Right lobe of liver (tissue), 6 donors: ENCODE measurements at regions not wholly inside any gene's neighbourhood (a gene's known extent, or its start where the extent isn't known, plus 50 kb on each side); places are given as distances from the start of the nearest gene placed in this dataset.

ENCODE experiments used
- ATAC-seq, 4 donors: fragments of 200-7000 bp; cut with Tn5 transposase; one replicate each; pipeline ENCODE4 v1.9.1; 2020; ENCODE audit warnings: mild to moderate bottlenecking in 4 of 4, moderate library complexity in 4 of 4
- DNase-seq, 3 donors: peaks; one replicate each; pipeline ENCODE4 v3.0.0-alpha.2; 2020
- H3K27ac ChIP-seq, 3 donors: fragments of 200-600 bp; one replicate each; pipeline ENCODE4 v1.8.0; 2022
- H3K27me3 ChIP-seq, 2 donors: fragments of 200-600 bp; one replicate each; pipeline ENCODE4 v1.8.0; 2022
- H3K36me3 ChIP-seq, 4 donors: fragments of 200-600 bp; sonication (generic) in 1 of 4; one replicate each; pipeline versions ENCODE4 v1.5.1 to v1.8.0; 2017 to 2022; ENCODE audit warnings: control low read depth in 1 of 4
- H3K4me1 ChIP-seq, 4 donors: fragments of 200-600 bp; sonication (generic) in 1 of 4; one replicate each; pipeline versions ENCODE4 v1.5.1 to v1.8.0; 2017 to 2022; ENCODE audit warnings: control low read depth in 1 of 4
- H3K4me3 ChIP-seq, 3 donors: fragments of 200-600 bp; one replicate each; pipeline ENCODE4 v1.8.0; 2022
- H3K9me3 ChIP-seq, 4 donors: fragments of 200-600 bp; sonication (generic) in 1 of 4; one replicate each; pipeline versions ENCODE4 v1.5.1 to v1.8.0; 2017 to 2022; ENCODE audit warnings: control low read depth in 1 of 4
- CTCF ChIP-seq, 4 donors: fragments of 200-600 bp in 3 of 4; fragments of 450-650 bp in 1 of 4; IDR thresholded peaks; one replicate each; pipeline versions ENCODE4 v1.5.1 to v1.8.0; 2016 to 2022; ENCODE audit warnings: antibody characterized with exemption in 4 of 4, mild to moderate bottlenecking in 2 of 4
- POLR2A ChIP-seq: fragments of 450-650 bp; IDR thresholded peaks from one replicate; pipeline ENCODE4 v1.6.1; 2017; ENCODE audit warnings: antibody characterized with exemption, mild to moderate bottlenecking
- WGBS: methylation state at CpG from one replicate; pipeline ENCODE4 v1.1.6; 2018; ENCODE audit warnings: low coverage, low lambda C conversion rate; ENCODE audit not compliant: insufficient coverage; ENCODE audit errors: missing lambda C conversion rate; 5-methylcytosine and 5-hydroxymethylcytosine counted together
- intact Hi-C, 2 donors: fragments of 100-400 bp; cut with DNase I; formaldehyde crosslinking; loops; one replicate each; pipeline versions ENCODE4 v1.11.2 to v1.14.1; 2022
- donor health status: DM: no; HTN: yes; CAD: no.
- donor health status: DM: no; HTN: no; CAD: no.
- donor health status: DM: no; HTN: no; CAD: no.
- donor health status: DM: no; HTN: yes; CAD: no.
- donor health status: DM: no; HTN: yes; CAD: no.

GRCh38 chr20:57851796-57852195 lies 142.0 kb upstream of the PMEPA1 start:
- Histone ChIP-seq H3K4me3 (no peak overlapping the region), H3K27ac (no peak overlapping the region), H3K4me1 (no peaks in the 10 kb centered on the region), H3K9me3 (no peaks in the 10 kb centered on the region), H3K36me3 (no peaks in the 10 kb centered on the region), H3K27me3 (peaks cover 0 to 4% of the 10 kb centered on the region in 2 donors)
- intact Hi-C loops, result no loop called here
- no peak for ATAC-seq
- TF ChIP-seq CTCF (IDR thresholded peaks at IDR 0.05) (no peak), POLR2A (no peak)
- no peak for DNase-seq
- 71% methylated on average over 4 of the region's 4 CpGs for WGBS

- no peaks in the 10 kb centered on the region for H3K4me1 ChIP-seq
- H3K27ac ChIP-seq, result no peak overlapping the region
- 59% methylated on average over 3 of the region's 3 CpGs for WGBS
- H3K4me3 ChIP-seq, result no peak overlapping the region
- peaks cover 0 to 4% of the 10 kb centered on the region in 2 donors for H3K27me3 ChIP-seq
- DNase-seq (peak in 1 of 3 donors; percentile 36), ATAC-seq (no peak)
- intact Hi-C loops, result no loop called here
- no peaks in the 10 kb centered on the region for H3K36me3 ChIP-seq
- TF ChIP-seq POLR2A (no peak), CTCF (IDR thresholded peaks at IDR 0.05) (no peak)
- no peaks in the 10 kb centered on the region for H3K9me3 ChIP-seq
Observed at GRCh38 chr20:57851025-57851682, 141.3 kb upstream of the PMEPA1 start.

GRCh38 chr20:57849521-57850215 lies 139.9 kb upstream of the PMEPA1 start:
- Histone ChIP-seq H3K4me1 (no peaks in the 10 kb centered on the region), H3K27me3 (no peaks in the 10 kb centered on the region), H3K9me3 (no peaks in the 10 kb centered on the region), H3K27ac (no peak overlapping the region), H3K36me3 (no peaks in the 10 kb centered on the region), H3K4me3 (no peak overlapping the region)
- peak in 1 of 3 donors; percentile 6 for DNase-seq
- no peak for TF ChIP-seq CTCF (IDR thresholded peaks at IDR 0.05)
- TF ChIP-seq POLR2A, result no peak
- ATAC-seq, result no peak
- 62% methylated on average over 7 of the region's 16 CpGs for WGBS
- intact Hi-C loops, result no loop called here

GRCh38 chr20:57849121-57849520 lies 139.3 kb upstream of the PMEPA1 start:
- intact Hi-C loops, result no loop called here
- no peaks in the 10 kb centered on the region for H3K4me1 ChIP-seq
- no peaks in the 10 kb centered on the region for H3K9me3 ChIP-seq
- no peak overlapping the region for H3K4me3 ChIP-seq
- WGBS, result 35% methylated on average over 2 of the region's 4 CpGs
- no peaks in the 10 kb centered on the region for H3K36me3 ChIP-seq
- DNase-seq, result no peak
- H3K27me3 ChIP-seq, result no peaks in the 10 kb centered on the region
- TF ChIP-seq POLR2A, result no peak
- ATAC-seq, result no peak
- no peak overlapping the region for H3K27ac ChIP-seq

GRCh38 chr20:57848282-57848681 lies 138.5 kb upstream of the PMEPA1 start:
- Histone ChIP-seq H3K36me3 (no peaks in the 10 kb centered on the region), H3K9me3 (no peaks in the 10 kb centered on the region), H3K4me1 (no peaks in the 10 kb centered on the region), H3K27ac (no peak overlapping the region), H3K4me3 (no peak overlapping the region), H3K27me3 (no peaks in the 10 kb centered on the region)
- intact Hi-C loops, result no loop called here
- ATAC-seq (no peak), DNase-seq (no peak)
- TF ChIP-seq CTCF (IDR thresholded peaks at IDR 0.05), result no peak
